SK-N-SH treated with all-trans-retinoic acid at 6 μM for 48 hours (cell line): ENCODE measurements at regions not wholly inside any gene's neighbourhood (a gene's known extent, or its start where the extent isn't known, plus 50 kb on each side); places are given as distances from the start of the nearest gene placed in this dataset.

ENCODE experiments used
- ATAC-seq: fragments of 200-7000 bp; cut with Tn5 transposase; 3 replicates; pipeline ENCODE4 v1.9.1; 2020; ENCODE audit warnings: mild to moderate bottlenecking, moderate library complexity
- ARNTL ChIP-seq: fragments of 450-650 bp; formaldehyde crosslinking; IDR thresholded peaks from 2 replicates; pipeline ENCODE4 v1.5.0; 2020; ENCODE audit warnings: low read depth, mild to moderate bottlenecking, moderate library complexity, borderline replicate concordance
- BACH2 ChIP-seq: fragments of 250-450 bp; sonication (Bioruptor Pico); IDR thresholded peaks from 2 replicates; pipeline ENCODE4 v1.9.0; 2021; ENCODE audit warnings: mild to moderate bottlenecking, borderline replicate concordance
- CSDC2 ChIP-seq: fragments of 250-450 bp; sonication (Bioruptor Pico); IDR thresholded peaks from 2 replicates; pipeline ENCODE4 v1.5.0; 2020; ENCODE audit warnings: mild to moderate bottlenecking, moderate library complexity
- CSRNP3 ChIP-seq: fragments of 250-450 bp; sonication (Bioruptor Pico); IDR thresholded peaks from 2 replicates; pipeline ENCODE4 v1.5.1; 2021; ENCODE audit warnings: mild to moderate bottlenecking, moderate library complexity
- GLIS3 ChIP-seq: fragments of 250-450 bp; sonication (Bioruptor Pico); IDR thresholded peaks from 2 replicates; pipeline ENCODE4 v1.5.0; 2020; ENCODE audit warnings: mild to moderate bottlenecking, moderate library complexity
- OSR1 ChIP-seq: fragments of 250-450 bp; sonication (Bioruptor Pico); IDR thresholded peaks from 2 replicates; pipeline ENCODE4 v1.8.0; 2022; ENCODE audit warnings: moderate library complexity, mild to moderate bottlenecking, inconsistent platforms
- POU6F1 ChIP-seq: fragments of 250-450 bp; sonication (Bioruptor Pico); IDR thresholded peaks from 2 replicates; pipeline ENCODE4 v1.8.0; 2021; ENCODE audit warnings: low read depth, mild to moderate bottlenecking, moderate library complexity, borderline replicate concordance
- PPARA ChIP-seq: fragments of 250-450 bp; sonication (Bioruptor Pico); IDR thresholded peaks from 2 replicates; pipeline ENCODE4 v1.5.0; 2020; ENCODE audit warnings: mild to moderate bottlenecking, borderline replicate concordance
- SNAI2 ChIP-seq: fragments of 250-450 bp; sonication (Bioruptor Pico); IDR thresholded peaks from 2 replicates; pipeline ENCODE4 v1.5.0; 2020; ENCODE audit warnings: mild to moderate bottlenecking, moderate library complexity
- TCF4 ChIP-seq: fragments of 250-450 bp; sonication (Bioruptor Pico); IDR thresholded peaks from 2 replicates; pipeline ENCODE4 v1.8.0; 2021; ENCODE audit warnings: mild to moderate bottlenecking, moderate library complexity, borderline replicate concordance
- TOX ChIP-seq: fragments of 250-450 bp; sonication (Bioruptor Pico); IDR thresholded peaks from 2 replicates; pipeline ENCODE4 v1.8.0; 2021; ENCODE audit warnings: mild to moderate bottlenecking, moderate library complexity, borderline replicate concordance
- TSHZ2 ChIP-seq: fragments of 250-450 bp; sonication (Bioruptor Pico); IDR thresholded peaks from 2 replicates; pipeline ENCODE4 v1.5.0; 2020; ENCODE audit warnings: mild to moderate bottlenecking, moderate library complexity
- ZC3H10 ChIP-seq: fragments of 250-450 bp; sonication (Bioruptor Pico); IDR thresholded peaks from 2 replicates; pipeline ENCODE4 v1.5.1; 2021; ENCODE audit warnings: mild to moderate bottlenecking, moderate library complexity
- ZFP30 ChIP-seq: fragments of 450-650 bp; formaldehyde crosslinking; IDR thresholded peaks from 2 replicates; pipeline ENCODE4 v1.5.0; 2022; ENCODE audit warnings: mild to moderate bottlenecking, moderate library complexity
- ZNF565 ChIP-seq: fragments of 450-650 bp; formaldehyde crosslinking; conservative IDR thresholded peaks from 2 replicates; pipeline ENCODE4 v1.5.0; 2020; ENCODE audit warnings: low read depth, mild to moderate bottlenecking, moderate library complexity
- ZNF70 ChIP-seq: fragments of 450-650 bp; formaldehyde crosslinking; IDR thresholded peaks from 2 replicates; pipeline ENCODE4 v1.5.0; 2020; ENCODE audit warnings: mild to moderate bottlenecking, moderate library complexity
- TF ChIP-seq, protein P1 (sequence below): fragments of 250-450 bp; sonication (Bioruptor Pico); IDR thresholded peaks from 2 replicates; pipeline ENCODE4 v1.8.0; 2020; ENCODE audit warnings: mild to moderate bottlenecking, moderate library complexity, borderline replicate concordance
- TF ChIP-seq, protein P2 (sequence below): fragments of 250-450 bp; sonication (Bioruptor Pico); IDR thresholded peaks from 2 replicates; pipeline ENCODE4 v1.5.1; 2020; ENCODE audit warnings: low read depth, mild to moderate bottlenecking, moderate library complexity

DNA sequence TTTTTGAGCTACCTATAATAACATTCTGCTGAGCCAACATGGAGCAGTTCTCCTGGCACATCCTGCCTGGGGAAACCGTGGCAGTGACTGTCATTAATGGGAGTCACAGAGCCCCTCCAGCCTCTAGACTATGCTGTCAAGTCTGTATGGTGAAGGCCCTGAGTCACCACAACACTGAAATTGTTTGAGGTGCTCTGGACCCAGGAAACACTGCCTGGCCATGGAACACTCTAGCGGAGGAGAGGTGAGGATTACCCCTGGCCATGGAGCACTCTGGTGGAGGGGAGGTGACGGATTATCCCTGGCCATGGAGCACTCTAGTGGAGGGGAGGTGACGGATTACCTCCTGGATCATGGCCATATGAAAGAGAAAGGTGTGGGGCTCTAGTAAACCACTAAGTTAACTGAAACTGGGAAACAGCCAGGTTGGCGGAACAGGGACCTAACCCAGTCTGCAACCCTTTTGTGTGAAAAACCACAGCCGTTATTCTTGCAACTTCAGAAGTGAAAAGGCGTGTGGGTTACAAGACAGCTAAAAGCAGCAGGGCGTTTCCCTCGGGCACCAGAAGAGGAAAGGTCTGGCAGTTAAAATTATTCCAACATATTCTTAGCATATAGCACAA lies 156.7 kb downstream of the KCNJ12 start (continued):
- no peak for TF ChIP-seq TSHZ2 (CRISPR knock-in tag)
- TF ChIP-seq ZFP30 (CRISPR knock-in tag) = no peak

- no peak for ATAC-seq
- TF ChIP-seq CSRNP3 (CRISPR knock-in tag) = no peak
- TF ChIP-seq TCF4 (CRISPR knock-in tag) = no peak
- no peak for TF ChIP-seq BACH2
- no peak for TF ChIP-seq TOX (CRISPR knock-in tag)
- TF ChIP-seq TSHZ2 (CRISPR knock-in tag) = no peak
- no peak for TF ChIP-seq SNAI2 (CRISPR knock-in tag)
- TF ChIP-seq ZFP30 (CRISPR knock-in tag) = no peak
- no peak for TF ChIP-seq ZC3H10 (CRISPR knock-in tag)
- TF ChIP-seq CSDC2 (CRISPR knock-in tag) = no peak
- TF ChIP-seq OSR1 = no peak
Observed at GRCh38 chr17:21535686-21536375, 156.5 kb upstream of the KCNJ18 start.

- no peak for ATAC-seq
- TF ChIP-seq TOX (CRISPR knock-in tag) = no peak
- TF ChIP-seq ARNTL (CRISPR knock-in tag) = no peak
- no peak for TF ChIP-seq ZC3H10 (CRISPR knock-in tag)
- no peak for TF ChIP-seq CSDC2 (CRISPR knock-in tag)
- TF ChIP-seq TSHZ2 (CRISPR knock-in tag) = no peak
- TF ChIP-seq, protein P1, sequence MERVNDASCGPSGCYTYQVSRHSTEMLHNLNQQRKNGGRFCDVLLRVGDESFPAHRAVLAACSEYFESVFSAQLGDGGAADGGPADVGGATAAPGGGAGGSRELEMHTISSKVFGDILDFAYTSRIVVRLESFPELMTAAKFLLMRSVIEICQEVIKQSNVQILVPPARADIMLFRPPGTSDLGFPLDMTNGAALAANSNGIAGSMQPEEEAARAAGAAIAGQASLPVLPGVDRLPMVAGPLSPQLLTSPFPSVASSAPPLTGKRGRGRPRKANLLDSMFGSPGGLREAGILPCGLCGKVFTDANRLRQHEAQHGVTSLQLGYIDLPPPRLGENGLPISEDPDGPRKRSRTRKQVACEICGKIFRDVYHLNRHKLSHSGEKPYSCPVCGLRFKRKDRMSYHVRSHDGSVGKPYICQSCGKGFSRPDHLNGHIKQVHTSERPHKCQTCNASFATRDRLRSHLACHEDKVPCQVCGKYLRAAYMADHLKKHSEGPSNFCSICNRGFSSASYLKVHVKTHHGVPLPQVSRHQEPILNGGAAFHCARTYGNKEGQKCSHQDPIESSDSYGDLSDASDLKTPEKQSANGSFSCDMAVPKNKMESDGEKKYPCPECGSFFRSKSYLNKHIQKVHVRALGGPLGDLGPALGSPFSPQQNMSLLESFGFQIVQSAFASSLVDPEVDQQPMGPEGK (CRISPR knock-in tag) = no peak
- TF ChIP-seq, protein P2, sequence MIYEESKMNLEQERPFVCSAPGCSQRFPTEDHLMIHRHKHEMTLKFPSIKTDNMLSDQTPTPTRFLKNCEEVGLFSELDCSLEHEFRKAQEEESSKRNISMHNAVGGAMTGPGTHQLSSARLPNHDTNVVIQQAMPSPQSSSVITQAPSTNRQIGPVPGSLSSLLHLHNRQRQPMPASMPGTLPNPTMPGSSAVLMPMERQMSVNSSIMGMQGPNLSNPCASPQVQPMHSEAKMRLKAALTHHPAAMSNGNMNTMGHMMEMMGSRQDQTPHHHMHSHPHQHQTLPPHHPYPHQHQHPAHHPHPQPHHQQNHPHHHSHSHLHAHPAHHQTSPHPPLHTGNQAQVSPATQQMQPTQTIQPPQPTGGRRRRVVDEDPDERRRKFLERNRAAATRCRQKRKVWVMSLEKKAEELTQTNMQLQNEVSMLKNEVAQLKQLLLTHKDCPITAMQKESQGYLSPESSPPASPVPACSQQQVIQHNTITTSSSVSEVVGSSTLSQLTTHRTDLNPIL (CRISPR knock-in tag) = no peak
- no peak for TF ChIP-seq GLIS3 (CRISPR knock-in tag)
- no peak for TF ChIP-seq ZFP30 (CRISPR knock-in tag)
- TF ChIP-seq ZNF565 (CRISPR knock-in tag) = no peak
- TF ChIP-seq PPARA = no peak
- no peak for TF ChIP-seq BACH2
- TF ChIP-seq CSRNP3 (CRISPR knock-in tag) = no peak
- no peak for TF ChIP-seq POU6F1
- TF ChIP-seq ZNF70 = no peak
Observed at GRCh38 chr17:21537302-21537701, 155.0 kb upstream of the KCNJ18 start.
